ENCODE measurements at regions not wholly inside any gene's neighbourhood (a gene's known extent, or its start where the extent isn't known, plus 50 kb on each side); places are given as distances from the start of the nearest gene placed in this dataset.
A peak's percentile ranks its signal among the peaks of the same experiment; 100 is the strongest.
"Not testable (repeated sequence)": the region's sequence is repeated elsewhere in the genome, so short reads cannot be mapped to it uniquely, and the experiment has no call there.

- no peak for DNase-seq
Measured at GRCh38 chr3:104412608-104413580, 953.8 kb upstream of the ALCAM start.

GRCh38 chr3:104428337-104428925 is 938.3 kb upstream of the ALCAM start:
- DNase-seq: no peak

GRCh38 chr3:104429727-104430126 is 937.0 kb upstream of the ALCAM start:
- DNase-seq: no peak

- DNase-seq: peak; percentile 1
Measured at GRCh38 chr3:104436506-104436905, 930.2 kb upstream of the ALCAM start.

GRCh38 chr3:104437131-104437750 is 929.5 kb upstream of the ALCAM start:
- DNase-seq: peak; percentile 86

GRCh38 chr3:104437891-104438290 is 928.8 kb upstream of the ALCAM start:
- DNase-seq: peak; percentile 88

GRCh38 chr3:104438706-104439105 is 928.0 kb upstream of the ALCAM start:
- DNase-seq: peak; percentile 25

- DNase-seq: not testable (repeated sequence)
Measured at GRCh38 chr3:104445252-104445919, 921.3 kb upstream of the ALCAM start.

GRCh38 chr3:104447681-104448080 is 919.0 kb upstream of the ALCAM start:
- DNase-seq: no peak

- no peak for DNase-seq
Measured at GRCh38 chr3:104452697-104453096, 914.0 kb upstream of the ALCAM start.

GRCh38 chr3:104458657-104459056 is 908.1 kb upstream of the ALCAM start:
- no peak for DNase-seq

GRCh38 chr3:104460477-104461406 is 906.0 kb upstream of the ALCAM start:
- peak; percentile 42 for DNase-seq

GRCh38 chr3:104461431-104461830 is 905.3 kb upstream of the ALCAM start:
- no peak for DNase-seq

GRCh38 chr3:104472221-104472620 is 894.5 kb upstream of the ALCAM start:
- DNase-seq: no peak

- DNase-seq: no peak
Measured at GRCh38 chr3:104474011-104474410, 892.7 kb upstream of the ALCAM start.

GRCh38 chr3:104503022-104503421 is 863.7 kb upstream of the ALCAM start:
- no peak for DNase-seq

- DNase-seq: peak; percentile 11
Measured at GRCh38 chr3:104510131-104510849, 856.4 kb upstream of the ALCAM start.

GRCh38 chr3:104514371-104514770 is 852.3 kb upstream of the ALCAM start:
- DNase-seq: no peak

GRCh38 chr3:104514776-104515175 is 851.9 kb upstream of the ALCAM start:
- no peak for DNase-seq

- no peak for DNase-seq
Measured at GRCh38 chr3:104519068-104519467, 847.6 kb upstream of the ALCAM start.
